ENCODE measurements at regions not wholly inside any gene's neighbourhood (a gene's known extent, or its start where the extent isn't known, plus 50 kb on each side); places are given as distances from the start of the nearest gene placed in this dataset.
"Not testable (repeated sequence)": the region's sequence is repeated elsewhere in the genome, so short reads cannot be mapped to it uniquely, and the experiment has no call there.

- DNase-seq = no peak
Observed at GRCh38 chr7:46107610-46108217, 186.6 kb upstream of the IGFBP3 start.

GRCh38 chr7:46100521-46100920 lies 179.4 kb upstream of the IGFBP3 start:
- no peak for DNase-seq

- DNase-seq = no peak
Observed at GRCh38 chr7:46099076-46099475, 178.0 kb upstream of the IGFBP3 start.

- no peak for DNase-seq
Observed at GRCh38 chr7:46091071-46091470, 170.0 kb upstream of the IGFBP3 start.

GRCh38 chr7:46089281-46089680 lies 168.2 kb upstream of the IGFBP3 start:
- no peak for DNase-seq

GRCh38 chr7:46088486-46088885 lies 167.4 kb upstream of the IGFBP3 start:
- DNase-seq = not testable (repeated sequence)

GRCh38 chr7:46080595-46081159 lies 159.6 kb upstream of the IGFBP3 start:
- DNase-seq = no peak

GRCh38 chr7:46079421-46079820 lies 158.3 kb upstream of the IGFBP3 start:
- no peak for DNase-seq

GRCh38 chr7:46076527-46076926 lies 155.5 kb upstream of the IGFBP3 start:
- DNase-seq = no peak

GRCh38 chr7:46072722-46073121 lies 151.7 kb upstream of the IGFBP3 start:
- no peak for DNase-seq

- DNase-seq = no peak
Observed at GRCh38 chr7:46071601-46072000, 150.5 kb upstream of the IGFBP3 start.

GRCh38 chr7:46071076-46071475 lies 150.0 kb upstream of the IGFBP3 start:
- no peak for DNase-seq

GRCh38 chr7:46068159-46068558 lies 147.1 kb upstream of the IGFBP3 start:
- DNase-seq = no peak

GRCh38 chr7:46059308-46060020 lies 138.4 kb upstream of the IGFBP3 start:
- no peak for DNase-seq

- DNase-seq = no peak
Observed at GRCh38 chr7:46058086-46058823, 137.2 kb upstream of the IGFBP3 start.

- DNase-seq = no peak
Observed at GRCh38 chr7:46054915-46055314, 133.8 kb upstream of the IGFBP3 start.

- DNase-seq = no peak
Observed at GRCh38 chr7:46054272-46054671, 133.2 kb upstream of the IGFBP3 start.

- no peak for DNase-seq
Observed at GRCh38 chr7:46047581-46047980, 126.5 kb upstream of the IGFBP3 start.

GRCh38 chr7:46043338-46043737 lies 122.3 kb upstream of the IGFBP3 start:
- not testable (repeated sequence) for DNase-seq

- not testable (repeated sequence) for DNase-seq
Observed at GRCh38 chr7:46039813-46040212, 118.7 kb upstream of the IGFBP3 start.

- no peak for DNase-seq
Observed at GRCh38 chr7:46035166-46035565, 114.1 kb upstream of the IGFBP3 start.

- no peak for DNase-seq
Observed at GRCh38 chr7:46034056-46034768, 113.1 kb upstream of the IGFBP3 start.
